ENCODE measurements at regions not wholly inside any gene's neighbourhood (a gene's known extent, or its start where the extent isn't known, plus 50 kb on each side); places are given as distances from the start of the nearest gene placed in this dataset.

GRCh38 chr10:33419311-33419710, 84.8 kb upstream of the NRP1 start:
- H3K36me3 ChIP-seq, result no peaks in the 10 kb centered on the region
- intact Hi-C loops (cut with DNase I; ENCODE audit: low total_unique reads), result no loop called here

GRCh38 chr10:33418301-33418700, 83.8 kb upstream of the NRP1 start:
- no peak overlapping the region for H3K4me3 ChIP-seq
- H3K27ac ChIP-seq, result no peak overlapping the region
- intact Hi-C loops (cut with DNase I; ENCODE audit: low total_unique reads), result no loop called here
- TF ChIP-seq CTCF (IDR thresholded peaks at IDR 0.05) (no peak), POLR2A (IDR thresholded peaks at IDR 0.05) (no peak)
- peaks cover 0 to 6% of the 10 kb centered on the region in 2 donors for H3K4me1 ChIP-seq
- H3K27me3 ChIP-seq, result no peaks in the 10 kb centered on the region
- no peak for DNase-seq
- H3K9me3 ChIP-seq, result no peaks in the 10 kb centered on the region
- H3K36me3 ChIP-seq, result no peaks in the 10 kb centered on the region

More at GRCh38 chr10:33419311-33419710, 84.8 kb upstream of the NRP1 start:
- Histone ChIP-seq H3K27ac (no peak overlapping the region), H3K4me3 (no peak overlapping the region), H3K4me1 (peaks cover 0 to 6% of the 10 kb centered on the region in 2 donors), H3K9me3 (no peaks in the 10 kb centered on the region), H3K27me3 (no peaks in the 10 kb centered on the region)
- TF ChIP-seq POLR2A (IDR thresholded peaks at IDR 0.05) (no peak), CTCF (IDR thresholded peaks at IDR 0.05) (no peak)
- DNase-seq, result no peak

- intact Hi-C loops (cut with DNase I; ENCODE audit: low total_unique reads), result no loop called here
- no peak overlapping the region for H3K27ac ChIP-seq
Observed at GRCh38 chr10:33416691-33417090, 82.2 kb upstream of the NRP1 start.

GRCh38 chr10:33416209-33416608, 81.7 kb upstream of the NRP1 start:
- Histone ChIP-seq H3K9me3 (no peaks in the 10 kb centered on the region), H3K4me1 (no peaks in the 10 kb centered on the region), H3K4me3 (no peak overlapping the region), H3K36me3 (no peaks in the 10 kb centered on the region), H3K27ac (no peak overlapping the region), H3K27me3 (no peaks in the 10 kb centered on the region)
- TF ChIP-seq CTCF (IDR thresholded peaks at IDR 0.05), result no peak
- no peak for TF ChIP-seq POLR2A (IDR thresholded peaks at IDR 0.05)
- intact Hi-C loops (cut with DNase I; ENCODE audit: low total_unique reads), result no loop called here
- no peak for DNase-seq

More at GRCh38 chr10:33416691-33417090, 82.2 kb upstream of the NRP1 start:
- Histone ChIP-seq H3K36me3 (no peaks in the 10 kb centered on the region), H3K4me1 (no peaks in the 10 kb centered on the region), H3K9me3 (no peaks in the 10 kb centered on the region), H3K4me3 (no peak overlapping the region), H3K27me3 (no peaks in the 10 kb centered on the region)
- no peak for TF ChIP-seq POLR2A (IDR thresholded peaks at IDR 0.05)
- no peak for TF ChIP-seq CTCF (IDR thresholded peaks at IDR 0.05)
- no peak for DNase-seq

GRCh38 chr10:33414841-33415240, 80.4 kb upstream of the NRP1 start:
- TF ChIP-seq CTCF (IDR thresholded peaks at IDR 0.05) (no peak), POLR2A (IDR thresholded peaks at IDR 0.05) (no peak)
- no peaks in the 10 kb centered on the region for H3K9me3 ChIP-seq
- intact Hi-C loops (cut with DNase I; ENCODE audit: low total_unique reads), result no loop called here

More at GRCh38 chr10:33414841-33415240, 80.4 kb upstream of the NRP1 start:
- no peak overlapping the region for H3K27ac ChIP-seq
- no peaks in the 10 kb centered on the region for H3K4me1 ChIP-seq
- DNase-seq, result no peak
- no peak overlapping the region for H3K4me3 ChIP-seq
- H3K36me3 ChIP-seq, result no peaks in the 10 kb centered on the region
- H3K27me3 ChIP-seq, result no peaks in the 10 kb centered on the region

Measured in uterus (tissue), 3 donors.